IMR-90 (cell line): ENCODE measurements at regions not wholly inside any gene's neighbourhood (a gene's known extent, or its start where the extent isn't known, plus 50 kb on each side); places are given as distances from the start of the nearest gene placed in this dataset.

Source experiments
- ATAC-seq: fragments of 200-7000 bp; cut with Tn5 transposase; 2 replicates; pipeline ENCODE4 v1.9.1; 2020; ENCODE audit warnings: low read depth, mild to moderate bottlenecking, moderate library complexity
- BruUV-seq: library from RNA; stranded (reverse); fragments of 400-500 nt; replicated peaks from 2 replicates; lab custom pipeline; 2021; lab: Mats Ljungman, UMichigan
- CTCF ChIA-PET: fragments of 300-600 bp; formaldehyde crosslinking; extraction: SDS; loops from one replicate; lab custom pipeline; 2021; ENCODE audit warnings: antibody characterized with exemption; lab: Yijun Ruan, JAX
- POLR2A ChIA-PET: fragments of 300-600 bp; sonication (Branson Sonifier 250); formaldehyde crosslinking; loops from one replicate; lab custom pipeline; 2022; ENCODE audit warnings: antibody characterized with exemption; ENCODE audit not compliant: unreplicated experiment; lab: Charles Lee
- DNase-seq: peaks from one replicate; pipeline ENCODE4 v3.0.0; 2013
- H2AFZ ChIP-seq: replicated peaks from 2 replicates; pipeline ENCODE3; 2013; ENCODE audit warnings: low read length, mild to moderate bottlenecking; ENCODE audit not compliant: poor library complexity
- H2AK5ac ChIP-seq: 2 replicates; pipeline ENCODE4 v1.6.1; 2013; ENCODE audit warnings: low read depth, low read length, inconsistent platforms
- H2AK9ac ChIP-seq: replicated peaks from 2 replicates; pipeline ENCODE3; 2013; ENCODE audit warnings: mild to moderate bottlenecking, low read depth, low read length, moderate library complexity; ENCODE audit not compliant: poor library complexity
- H2BK120ac ChIP-seq: 2 replicates; pipeline ENCODE4 v1.6.1; 2013; ENCODE audit warnings: low read depth, low read length, inconsistent platforms
- H2BK15ac ChIP-seq: 3 replicates; pipeline ENCODE4 v1.6.1; 2013; ENCODE audit warnings: low read depth, low read length, inconsistent platforms
- H2BK20ac ChIP-seq: 2 replicates; pipeline ENCODE4 v1.6.1; 2013; ENCODE audit warnings: low read depth, mild to moderate bottlenecking, inconsistent platforms, low read length, moderate library complexity
- H2BK5ac ChIP-seq: 2 replicates; pipeline ENCODE4 v1.6.1; 2013; ENCODE audit warnings: mild to moderate bottlenecking, low read depth, low read length, inconsistent platforms; ENCODE audit not compliant: poor library complexity, severe bottlenecking
- H3K14ac ChIP-seq: replicated peaks from 2 replicates; pipeline ENCODE4 v1.6.1; 2013; ENCODE audit warnings: low read depth, low read length, inconsistent platforms
- H3K18ac ChIP-seq: 2 replicates; pipeline ENCODE4 v1.6.1; 2013; ENCODE audit warnings: low read depth, low read length, control low read depth
- H3K23ac ChIP-seq: 2 replicates; pipeline ENCODE4 v1.6.1; 2013; ENCODE audit warnings: low read depth, low read length, inconsistent platforms
- H3K27ac ChIP-seq: 2 replicates; pipeline ENCODE4 v1.5.1; 2013; ENCODE audit warnings: mild to moderate bottlenecking, control low read depth, low read length; ENCODE audit not compliant: insufficient read depth
- H3K27me3 ChIP-seq: 2 replicates; pipeline ENCODE4 v1.6.1; 2013; ENCODE audit warnings: low read length; ENCODE audit not compliant: control insufficient read depth, insufficient read depth
- H3K36me3 ChIP-seq: 2 replicates; pipeline ENCODE4 v1.6.1; 2013; ENCODE audit warnings: low read length, mixed read lengths; ENCODE audit not compliant: control insufficient read depth, insufficient read depth
- H3K4ac ChIP-seq: 2 replicates; pipeline ENCODE4 v1.6.1; 2013; ENCODE audit warnings: low read depth, low read length, inconsistent platforms
- H3K4me1 ChIP-seq: 2 replicates; pipeline ENCODE4 v1.6.1; 2013; ENCODE audit warnings: low read length, mixed read lengths; ENCODE audit not compliant: control insufficient read depth, insufficient read depth
- H3K4me2 ChIP-seq: 2 replicates; pipeline ENCODE4 v1.6.1; 2013; ENCODE audit warnings: low read depth, mild to moderate bottlenecking, control low read depth, low read length, moderate library complexity
- H3K4me3 ChIP-seq: 2 replicates; pipeline ENCODE4 v1.5.1; 2013; ENCODE audit warnings: low read depth, mild to moderate bottlenecking, control low read depth, low read length, moderate library complexity; ENCODE audit not compliant: insufficient read depth
- H3K56ac ChIP-seq: 2 replicates; pipeline ENCODE4 v1.6.1; 2013; ENCODE audit warnings: low read length, inconsistent platforms; ENCODE audit not compliant: insufficient read depth; ENCODE audit errors: extremely low read depth
- H3K79me1 ChIP-seq, 2 experiments: 2 replicates each; pipeline ENCODE4 v1.6.1; 2013; ENCODE audit warnings: low read length in 2 of 2, inconsistent platforms in 1 of 2, low read depth in 1 of 2
- H3K9ac ChIP-seq: 2 replicates; pipeline ENCODE4 v1.6.1; 2013; ENCODE audit warnings: low read depth, low read length, control low read depth
- H3K9me1 ChIP-seq: 2 replicates; pipeline ENCODE4 v1.6.1; 2013; ENCODE audit warnings: low read length, inconsistent platforms; ENCODE audit not compliant: insufficient read depth
- H3K9me3 ChIP-seq: 2 replicates; pipeline ENCODE4 v1.6.1; 2013; ENCODE audit warnings: low read length; ENCODE audit not compliant: control insufficient read depth, insufficient read depth
- H4K20me1 ChIP-seq: 2 replicates; pipeline ENCODE4 v1.6.1; 2013; ENCODE audit warnings: low read length, inconsistent platforms; ENCODE audit not compliant: insufficient read depth
- H4K5ac ChIP-seq: 2 replicates; pipeline ENCODE4 v1.6.1; 2013; ENCODE audit warnings: mild to moderate bottlenecking, low read depth, low read length, control low read depth
- H4K8ac ChIP-seq, 2 experiments: 2 replicates each; pipeline ENCODE4 v1.6.1; 2013; ENCODE audit warnings: low read depth in 2 of 2, low read length in 2 of 2, control low read depth in 1 of 2, inconsistent platforms in 1 of 2
- H4K91ac ChIP-seq: 2 replicates; pipeline ENCODE4 v1.6.1; 2013; ENCODE audit warnings: low read depth, low read length, inconsistent platforms; ENCODE audit not compliant: insufficient read depth
- BHLHE40 ChIP-seq: fragments of 150-350 bp; IDR thresholded peaks from 2 replicates; pipeline ENCODE4 v1.6.1; 2016; ENCODE audit warnings: mild to moderate bottlenecking, low read depth, low read length
- CEBPB ChIP-seq: IDR thresholded peaks from 2 replicates; pipeline ENCODE4 v1.6.1; 2012; ENCODE audit warnings: low read depth, low read length, improper control_type of control experiment
- CHD1 ChIP-seq: IDR thresholded peaks from 2 replicates; pipeline ENCODE4 v1.6.1; 2012; ENCODE audit warnings: low read depth, low read length, improper control_type of control experiment
- ELK1 ChIP-seq: fragments of 150-350 bp; IDR thresholded peaks from 2 replicates; pipeline ENCODE4 v1.6.1; 2016; ENCODE audit warnings: low read depth, mild to moderate bottlenecking, low read length, moderate library complexity, borderline replicate concordance
- FOS ChIP-seq: fragments of 150-350 bp; IDR thresholded peaks from 2 replicates; pipeline ENCODE4 v1.6.1; 2016; ENCODE audit warnings: low read depth, low read length
- MAFK ChIP-seq: IDR thresholded peaks from 2 replicates; pipeline ENCODE4 v1.6.1; 2012; ENCODE audit warnings: low read depth, low read length, improper control_type of control experiment
- MAZ ChIP-seq: IDR thresholded peaks from 2 replicates; pipeline ENCODE4 v1.6.1; 2012; ENCODE audit warnings: low read depth, mild to moderate bottlenecking, low read length, improper control_type of control experiment, moderate library complexity, borderline replicate concordance
- MXI1 ChIP-seq: IDR thresholded peaks from 2 replicates; pipeline ENCODE4 v1.6.1; 2012; ENCODE audit warnings: low read depth, mild to moderate bottlenecking, low read length, moderate library complexity, borderline replicate concordance
- POLR2A ChIP-seq: IDR thresholded peaks from 2 replicates; pipeline ENCODE4 v1.6.1; 2012; ENCODE audit warnings: mild to moderate bottlenecking, low read depth, low read length
- RCOR1 ChIP-seq: IDR thresholded peaks from 2 replicates; pipeline ENCODE4 v1.6.1; 2012; ENCODE audit warnings: mild to moderate bottlenecking, low read length, improper control_type of control experiment; ENCODE audit not compliant: insufficient replicate concordance
- RFX5 ChIP-seq: IDR thresholded peaks from 2 replicates; pipeline ENCODE4 v1.8.0; 2012; ENCODE audit warnings: low read depth, mild to moderate bottlenecking, low read length, moderate library complexity
- SMC3 ChIP-seq: fragments of 150-350 bp; IDR thresholded peaks from 2 replicates; pipeline ENCODE4 v1.6.1; 2016; ENCODE audit warnings: low read depth, mild to moderate bottlenecking, antibody characterized with exemption, low read length, moderate library complexity
- USF2 ChIP-seq: fragments of 150-350 bp; IDR thresholded peaks from 2 replicates; pipeline ENCODE4 v1.6.1; 2017; ENCODE audit warnings: mild to moderate bottlenecking, antibody characterized with exemption, low read length, low read depth
- WGBS, 2 experiments: methylation state at CpG; one replicate each; pipeline versions ENCODE4 v1.1.5 to v1.1.7; 2013; ENCODE audit warnings: missing lambda C conversion rate in 2 of 2; ENCODE audit not compliant: insufficient read length in 1 of 2; ENCODE audit errors: extremely low coverage in 2 of 2; 5-methylcytosine and 5-hydroxymethylcytosine counted together
- dilution Hi-C: fragments of 300-500 bp; cut with HindIII; formaldehyde crosslinking; loops from one replicate; pipeline ENCODE4 v1.14.3; 2018; ENCODE audit warnings: low sequenced_read_pairs; ENCODE audit not compliant: unreplicated experiment
- in situ Hi-C: fragments of 300-500 bp; cut with MboI; formaldehyde crosslinking; loops from 3 replicates; pipeline ENCODE4 v1.14.3; 2019; ENCODE audit warnings: low sequenced_read_pairs, inconsistent platforms, mixed read lengths
- intact Hi-C: fragments of 100-400 bp; cut with micrococcal nuclease; formaldehyde crosslinking; loops from 2 replicates; pipeline ENCODE4 v1.10.0; 2022
- TF ChIP-seq, protein P1 (sequence below): conservative IDR thresholded peaks from 2 replicates; pipeline ENCODE4 v1.5.1; 2012; ENCODE audit warnings: mild to moderate bottlenecking, low read depth, low read length, improper control_type of control experiment

DNA sequence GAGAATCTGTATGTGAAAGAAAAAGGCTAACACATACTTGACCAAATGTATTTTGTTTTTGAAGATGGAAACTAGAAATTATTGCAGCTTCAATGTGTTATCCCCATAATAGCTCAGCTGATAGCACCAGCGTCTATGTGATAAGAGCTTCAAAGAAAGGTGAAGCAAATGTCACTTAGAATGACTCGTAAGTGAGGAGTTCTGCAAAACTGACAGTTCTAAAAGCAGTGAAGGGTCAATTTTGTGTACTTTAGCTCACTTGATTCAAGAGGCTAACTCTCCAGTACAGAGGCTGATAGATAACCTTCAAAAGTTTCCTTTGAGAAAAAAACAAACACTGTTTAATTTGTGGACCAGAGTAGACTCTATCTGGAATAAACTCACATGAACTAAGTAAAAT lies 87.2 kb upstream of the CARD18 start:
- WGBS, 2 experiments = no CpG with 5 or more reads among the region's 2 CpGs
- dilution Hi-C loops = no loop called here
- Histone ChIP-seq H3K9me3 (no peaks in the 10 kb centered on the region), H3K79me1 (no peaks in the 10 kb centered on the region), H3K27ac (no peak overlapping the region), H3K4me1 (peaks cover 8% of the 10 kb centered on the region), H3K14ac (0 out of 2 replicates have a peak overlapping the region, but pooled peaks have one; percentile 5), H3K36me3 (no peaks in the 10 kb centered on the region), H4K91ac (no peak overlapping the region), H3K9me1 (peaks cover 4% of the 10 kb centered on the region; the same call in 1 of the 2 replicates), H2AK5ac (no peak overlapping the region), H2BK5ac (no peak overlapping the region), H3K56ac (no peak overlapping the region), H3K4me3 (no peak overlapping the region), H4K8ac (no peak overlapping the region), H3K27me3 (no peaks in the 10 kb centered on the region), H4K20me1 (no peaks in the 10 kb centered on the region), H2BK120ac (peak overlapping the region; percentile 5; the same call in 1 of the 2 replicates), H2BK15ac (no peak overlapping the region), H3K18ac (peak overlapping the region; percentile 75; the same call in 1 of the 2 replicates), H3K23ac (no peak overlapping the region), H3K4ac (no peak overlapping the region; the same call in 1 of the 2 replicates), H2AK9ac (no peak overlapping the region), H4K5ac (peak overlapping the region; percentile 33; the same call in 1 of the 2 replicates), H2BK20ac (no peak overlapping the region), H3K9ac (no peak overlapping the region), H3K4me2 (no peak overlapping the region), H2AFZ (no peak overlapping the region)
- DNase-seq (no peak), ATAC-seq (no peak)
- no TSS peak for BruUV-seq
- intact Hi-C loops = no loop called here
- ChIA-PET CTCF (no interaction called here), POLR2A (no interaction called here)
- TF ChIP-seq, protein P1, sequence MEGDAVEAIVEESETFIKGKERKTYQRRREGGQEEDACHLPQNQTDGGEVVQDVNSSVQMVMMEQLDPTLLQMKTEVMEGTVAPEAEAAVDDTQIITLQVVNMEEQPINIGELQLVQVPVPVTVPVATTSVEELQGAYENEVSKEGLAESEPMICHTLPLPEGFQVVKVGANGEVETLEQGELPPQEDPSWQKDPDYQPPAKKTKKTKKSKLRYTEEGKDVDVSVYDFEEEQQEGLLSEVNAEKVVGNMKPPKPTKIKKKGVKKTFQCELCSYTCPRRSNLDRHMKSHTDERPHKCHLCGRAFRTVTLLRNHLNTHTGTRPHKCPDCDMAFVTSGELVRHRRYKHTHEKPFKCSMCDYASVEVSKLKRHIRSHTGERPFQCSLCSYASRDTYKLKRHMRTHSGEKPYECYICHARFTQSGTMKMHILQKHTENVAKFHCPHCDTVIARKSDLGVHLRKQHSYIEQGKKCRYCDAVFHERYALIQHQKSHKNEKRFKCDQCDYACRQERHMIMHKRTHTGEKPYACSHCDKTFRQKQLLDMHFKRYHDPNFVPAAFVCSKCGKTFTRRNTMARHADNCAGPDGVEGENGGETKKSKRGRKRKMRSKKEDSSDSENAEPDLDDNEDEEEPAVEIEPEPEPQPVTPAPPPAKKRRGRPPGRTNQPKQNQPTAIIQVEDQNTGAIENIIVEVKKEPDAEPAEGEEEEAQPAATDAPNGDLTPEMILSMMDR = no peak
- TF ChIP-seq CEBPB = no peak
- TF ChIP-seq MAFK = no peak
- TF ChIP-seq POLR2A = no peak
- no peak for TF ChIP-seq RFX5
- TF ChIP-seq SMC3 = no peak
- no peak for TF ChIP-seq RCOR1
- no peak for TF ChIP-seq MXI1
- TF ChIP-seq ELK1 = no peak
- TF ChIP-seq MAZ = no peak
- no peak for TF ChIP-seq CHD1
- TF ChIP-seq USF2 = no peak
- TF ChIP-seq BHLHE40 = no peak
- TF ChIP-seq FOS = no peak
- in situ Hi-C loops = no loop called here
